ENCODE measurements at regions not wholly inside any gene's neighbourhood (a gene's known extent, or its start where the extent isn't known, plus 50 kb on each side); places are given as distances from the start of the nearest gene placed in this dataset.
A peak's percentile ranks its signal among the peaks of the same experiment; 100 is the strongest.

DNA sequence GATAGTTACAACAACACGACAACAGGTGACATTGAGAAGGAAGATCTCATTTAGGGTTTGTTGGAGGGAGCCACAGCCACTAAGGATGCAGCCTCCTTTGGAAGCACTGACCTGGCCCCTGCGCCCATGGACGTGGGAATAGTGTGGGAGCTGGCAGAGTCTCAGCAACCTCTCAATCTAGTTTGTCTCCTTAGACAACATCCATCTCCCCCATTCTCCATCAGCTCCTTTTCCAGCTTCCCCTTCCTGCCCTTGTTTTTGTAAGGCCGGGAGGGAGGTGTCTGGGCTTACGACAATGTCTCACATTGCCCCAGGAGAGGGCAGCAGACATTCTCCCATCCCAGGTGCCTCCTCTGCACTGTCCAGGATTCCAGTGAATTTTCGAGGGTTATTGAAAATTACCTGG is 170.2 kb upstream of the PZP start:
- H3K9me3 ChIP-seq (ENCODE audit: severe bottlenecking), result no peaks in the 10 kb centered on the region
- no peaks in the 10 kb centered on the region for H3K4me1 ChIP-seq (ENCODE audit: insufficient read depth, poor library complexity, severe bottlenecking)
- TF ChIP-seq, protein P1, sequence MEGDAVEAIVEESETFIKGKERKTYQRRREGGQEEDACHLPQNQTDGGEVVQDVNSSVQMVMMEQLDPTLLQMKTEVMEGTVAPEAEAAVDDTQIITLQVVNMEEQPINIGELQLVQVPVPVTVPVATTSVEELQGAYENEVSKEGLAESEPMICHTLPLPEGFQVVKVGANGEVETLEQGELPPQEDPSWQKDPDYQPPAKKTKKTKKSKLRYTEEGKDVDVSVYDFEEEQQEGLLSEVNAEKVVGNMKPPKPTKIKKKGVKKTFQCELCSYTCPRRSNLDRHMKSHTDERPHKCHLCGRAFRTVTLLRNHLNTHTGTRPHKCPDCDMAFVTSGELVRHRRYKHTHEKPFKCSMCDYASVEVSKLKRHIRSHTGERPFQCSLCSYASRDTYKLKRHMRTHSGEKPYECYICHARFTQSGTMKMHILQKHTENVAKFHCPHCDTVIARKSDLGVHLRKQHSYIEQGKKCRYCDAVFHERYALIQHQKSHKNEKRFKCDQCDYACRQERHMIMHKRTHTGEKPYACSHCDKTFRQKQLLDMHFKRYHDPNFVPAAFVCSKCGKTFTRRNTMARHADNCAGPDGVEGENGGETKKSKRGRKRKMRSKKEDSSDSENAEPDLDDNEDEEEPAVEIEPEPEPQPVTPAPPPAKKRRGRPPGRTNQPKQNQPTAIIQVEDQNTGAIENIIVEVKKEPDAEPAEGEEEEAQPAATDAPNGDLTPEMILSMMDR (IDR thresholded peaks at IDR 0.05; ENCODE audit: poor library complexity, severe bottlenecking), result peak; percentile 24
- no peak overlapping the region for H3K27ac ChIP-seq (ENCODE audit: poor library complexity, severe bottlenecking)
- no peak overlapping the region for H3K4me3 ChIP-seq (ENCODE audit: severe bottlenecking)
- H3K27me3 ChIP-seq (ENCODE audit: insufficient read depth, poor library complexity, severe bottlenecking), result no peaks in the 10 kb centered on the region
- ATAC-seq (ENCODE audit: low read depth) (peak; percentile 66; the same call in 2 of the 3 replicates), DNase-seq (ENCODE audit: low spot score) (no peak)
- H3K36me3 ChIP-seq (ENCODE audit: low read depth), result no peaks in the 10 kb centered on the region

DNA sequence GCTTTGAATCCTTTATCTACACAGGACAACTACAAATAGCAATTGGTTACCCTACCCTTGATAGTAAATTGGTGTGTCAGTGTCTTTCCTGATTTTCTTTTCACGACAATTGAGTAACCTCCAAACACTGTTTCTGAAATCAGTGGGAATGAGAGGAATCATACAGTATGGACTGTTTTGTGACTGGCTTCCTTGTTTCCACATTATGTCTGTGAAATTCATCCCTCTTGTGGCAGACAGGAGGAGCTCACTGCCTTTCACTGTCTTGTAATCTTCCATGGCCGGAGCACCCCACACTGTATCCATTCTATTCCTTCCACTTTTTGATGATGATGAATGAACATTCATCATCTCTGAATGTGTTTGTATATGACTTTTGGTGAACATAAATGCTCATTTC is 164.0 kb upstream of the PZP start:
- ATAC-seq (ENCODE audit: low read depth), result no peak
- Histone ChIP-seq H3K27me3 (ENCODE audit: insufficient read depth, poor library complexity, severe bottlenecking) (no peaks in the 10 kb centered on the region), H3K36me3 (ENCODE audit: low read depth) (no peaks in the 10 kb centered on the region), H3K9me3 (ENCODE audit: severe bottlenecking) (no peaks in the 10 kb centered on the region), H3K4me1 (ENCODE audit: insufficient read depth, poor library complexity, severe bottlenecking) (no peaks in the 10 kb centered on the region), H3K4me3 (ENCODE audit: severe bottlenecking) (no peak overlapping the region), H3K27ac (ENCODE audit: poor library complexity, severe bottlenecking) (no peak overlapping the region)
- TF ChIP-seq, protein P1 (IDR thresholded peaks at IDR 0.05; ENCODE audit: poor library complexity, severe bottlenecking), result no peak
- DNase-seq (ENCODE audit: low spot score), result no peak

DNA sequence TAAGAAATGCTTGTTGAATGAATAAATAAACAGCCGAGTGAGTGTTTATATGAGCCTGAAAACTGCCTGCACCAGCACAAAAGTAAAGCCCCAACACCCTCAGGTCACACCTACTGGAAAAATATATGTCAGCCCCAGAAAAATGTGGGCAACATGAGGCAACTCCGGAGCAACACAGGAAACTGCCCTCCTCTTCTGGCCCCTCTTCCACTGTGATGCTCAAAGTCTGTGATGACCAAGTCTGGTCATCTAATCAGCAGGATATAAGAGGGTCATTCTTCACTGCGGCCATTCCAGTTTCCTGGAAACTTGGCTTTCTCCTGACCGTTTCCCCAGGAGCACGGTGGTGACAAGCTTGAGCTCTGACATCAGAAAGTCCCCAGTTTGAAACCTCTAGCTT is 159.6 kb upstream of the PZP start:
- DNase-seq (ENCODE audit: low spot score), result no peak
- TF ChIP-seq, protein P1 (IDR thresholded peaks at IDR 0.05; ENCODE audit: poor library complexity, severe bottlenecking), result no peak
- Histone ChIP-seq H3K27me3 (ENCODE audit: insufficient read depth, poor library complexity, severe bottlenecking) (no peaks in the 10 kb centered on the region), H3K27ac (ENCODE audit: poor library complexity, severe bottlenecking) (no peak overlapping the region), H3K9me3 (ENCODE audit: severe bottlenecking) (no peaks in the 10 kb centered on the region), H3K4me3 (ENCODE audit: severe bottlenecking) (no peak overlapping the region), H3K36me3 (ENCODE audit: low read depth) (no peaks in the 10 kb centered on the region), H3K4me1 (ENCODE audit: insufficient read depth, poor library complexity, severe bottlenecking) (no peaks in the 10 kb centered on the region)
- ATAC-seq (ENCODE audit: low read depth), result no peak

DNA sequence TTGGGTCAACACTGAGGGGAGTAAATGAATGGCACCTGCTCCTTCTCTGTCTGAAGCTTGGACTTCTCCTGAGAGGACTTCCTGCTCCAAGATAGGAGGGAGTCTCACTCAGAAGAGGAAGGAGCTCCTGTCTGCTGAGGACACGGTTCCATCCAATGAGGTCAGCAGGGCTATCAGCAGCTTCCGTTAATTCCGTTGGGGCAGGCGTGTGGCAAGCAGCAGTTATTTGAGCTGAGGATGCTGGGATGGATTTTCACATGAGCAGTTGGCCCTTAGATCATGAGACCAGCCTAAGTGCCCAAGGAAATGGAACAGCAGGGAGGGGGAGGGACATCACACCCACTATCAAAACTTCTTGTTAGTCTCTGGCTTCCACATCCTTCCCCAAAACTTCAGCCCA is 159.0 kb upstream of the PZP start:
- Histone ChIP-seq H3K27me3 (ENCODE audit: insufficient read depth, poor library complexity, severe bottlenecking) (no peaks in the 10 kb centered on the region), H3K36me3 (ENCODE audit: low read depth) (no peaks in the 10 kb centered on the region), H3K27ac (ENCODE audit: poor library complexity, severe bottlenecking) (no peak overlapping the region), H3K9me3 (ENCODE audit: severe bottlenecking) (no peaks in the 10 kb centered on the region), H3K4me3 (ENCODE audit: severe bottlenecking) (no peak overlapping the region), H3K4me1 (ENCODE audit: insufficient read depth, poor library complexity, severe bottlenecking) (no peaks in the 10 kb centered on the region)
- ATAC-seq (ENCODE audit: low read depth) (no peak), DNase-seq (ENCODE audit: low spot score) (no peak)
- TF ChIP-seq, protein P1 (IDR thresholded peaks at IDR 0.05; ENCODE audit: poor library complexity, severe bottlenecking), result no peak

DNA sequence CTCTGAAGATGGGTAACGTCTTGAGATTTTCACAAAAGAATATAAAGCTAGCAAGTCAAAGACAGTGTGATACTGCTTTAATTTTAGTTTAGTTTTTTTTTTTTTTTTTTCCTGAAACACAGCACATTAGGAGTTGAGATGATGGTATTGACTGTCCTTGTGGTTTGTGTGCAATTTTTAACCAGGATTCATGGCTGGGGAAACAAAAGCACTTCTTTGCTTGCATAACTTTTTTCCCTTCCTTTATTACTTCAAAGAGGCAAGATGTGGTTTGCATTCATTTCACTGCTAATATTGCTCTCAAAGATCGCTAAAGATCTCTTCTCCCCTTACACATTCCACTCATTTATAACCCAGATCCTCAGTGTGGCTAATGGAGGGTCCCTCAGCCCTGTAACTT is 157.1 kb upstream of the PZP start:
- Histone ChIP-seq H3K36me3 (ENCODE audit: low read depth) (no peaks in the 10 kb centered on the region), H3K4me3 (ENCODE audit: severe bottlenecking) (no peak overlapping the region), H3K9me3 (ENCODE audit: severe bottlenecking) (no peaks in the 10 kb centered on the region), H3K27me3 (ENCODE audit: insufficient read depth, poor library complexity, severe bottlenecking) (no peaks in the 10 kb centered on the region), H3K4me1 (ENCODE audit: insufficient read depth, poor library complexity, severe bottlenecking) (no peaks in the 10 kb centered on the region), H3K27ac (ENCODE audit: poor library complexity, severe bottlenecking) (no peak overlapping the region)
- ATAC-seq (ENCODE audit: low read depth) (no peak), DNase-seq (ENCODE audit: low spot score) (no peak)
- TF ChIP-seq, protein P1 (IDR thresholded peaks at IDR 0.05; ENCODE audit: poor library complexity, severe bottlenecking), result no peak
